Neural progenitor cell (in vitro differentiated cells): ENCODE measurements at regions not wholly inside any gene's neighbourhood (a gene's known extent, or its start where the extent isn't known, plus 50 kb on each side); places are given as distances from the start of the nearest gene placed in this dataset.

Source experiments
- EZH2 ChIP-seq: fragments of 200-600 bp; sonication (generic); IDR thresholded peaks from 2 replicates; pipeline ENCODE4 v1.6.1; 2017; ENCODE audit warnings: antibody characterized with exemption, mild to moderate bottlenecking, moderate library complexity
- EZH2phosphoT487 ChIP-seq: fragments of 200-600 bp; sonication (generic); IDR thresholded peaks from 2 replicates; pipeline ENCODE4 v1.6.1; 2017; ENCODE audit warnings: antibody characterized with exemption
- TF ChIP-seq, protein P1 (sequence below): fragments of 200-600 bp; sonication (generic); IDR thresholded peaks from 2 replicates; pipeline ENCODE4 v1.5.1; 2017; ENCODE audit warnings: antibody characterized with exemption, mild to moderate bottlenecking

DNA sequence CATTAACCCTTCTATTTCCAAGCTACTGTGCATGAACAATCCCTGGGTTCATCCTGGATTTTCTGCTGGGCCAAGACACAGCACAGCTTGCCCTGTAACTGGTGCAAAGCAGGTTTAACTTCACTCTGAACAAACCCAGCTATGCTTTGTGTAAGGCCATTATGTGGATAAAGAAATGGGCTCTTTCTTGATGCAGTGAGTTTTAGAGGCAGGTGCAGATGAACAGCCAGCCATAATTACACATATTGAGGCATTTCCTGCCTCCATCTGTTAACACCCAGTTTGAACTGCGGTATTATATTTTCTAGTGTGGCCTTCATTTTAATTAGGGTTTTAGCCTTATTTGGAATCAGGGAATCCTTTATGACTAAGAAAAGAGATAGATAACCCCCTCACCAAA, 68.7 kb upstream of the ARX start:
- TF ChIP-seq EZH2 (no peak), EZH2phosphoT487 (no peak)
- TF ChIP-seq, protein P1, sequence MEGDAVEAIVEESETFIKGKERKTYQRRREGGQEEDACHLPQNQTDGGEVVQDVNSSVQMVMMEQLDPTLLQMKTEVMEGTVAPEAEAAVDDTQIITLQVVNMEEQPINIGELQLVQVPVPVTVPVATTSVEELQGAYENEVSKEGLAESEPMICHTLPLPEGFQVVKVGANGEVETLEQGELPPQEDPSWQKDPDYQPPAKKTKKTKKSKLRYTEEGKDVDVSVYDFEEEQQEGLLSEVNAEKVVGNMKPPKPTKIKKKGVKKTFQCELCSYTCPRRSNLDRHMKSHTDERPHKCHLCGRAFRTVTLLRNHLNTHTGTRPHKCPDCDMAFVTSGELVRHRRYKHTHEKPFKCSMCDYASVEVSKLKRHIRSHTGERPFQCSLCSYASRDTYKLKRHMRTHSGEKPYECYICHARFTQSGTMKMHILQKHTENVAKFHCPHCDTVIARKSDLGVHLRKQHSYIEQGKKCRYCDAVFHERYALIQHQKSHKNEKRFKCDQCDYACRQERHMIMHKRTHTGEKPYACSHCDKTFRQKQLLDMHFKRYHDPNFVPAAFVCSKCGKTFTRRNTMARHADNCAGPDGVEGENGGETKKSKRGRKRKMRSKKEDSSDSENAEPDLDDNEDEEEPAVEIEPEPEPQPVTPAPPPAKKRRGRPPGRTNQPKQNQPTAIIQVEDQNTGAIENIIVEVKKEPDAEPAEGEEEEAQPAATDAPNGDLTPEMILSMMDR, result no peak
